ENCODE measurements at regions not wholly inside any gene's neighbourhood (a gene's known extent, or its start where the extent isn't known, plus 50 kb on each side); places are given as distances from the start of the nearest gene placed in this dataset.

- no peak overlapping the region for H3K9ac ChIP-seq (ENCODE audit: low read length in 5 of 5)
- no peaks in the 10 kb centered on the region for H3K36me3 ChIP-seq (ENCODE audit: control insufficient read depth in 5 of 5, insufficient read depth in 5 of 5, low read length in 5 of 5)
- no peaks in the 10 kb centered on the region for H3K27me3 ChIP-seq (ENCODE audit: control insufficient read depth in 5 of 5, insufficient read depth in 4 of 5, low read length in 5 of 5)
- no peak overlapping the region for H3K4me3 ChIP-seq (ENCODE audit: low read depth in 1 of 5, low read length in 5 of 5)
- peaks cover 0 to 23% (median 0%) of the 10 kb centered on the region in 5 donors for H3K4me1 ChIP-seq (ENCODE audit: control insufficient read depth in 5 of 5, insufficient read depth in 5 of 5, low read length in 5 of 5)
- H3K9me3 ChIP-seq (ENCODE audit: control insufficient read depth in 5 of 5, low read length in 5 of 5) = no peaks in the 10 kb centered on the region
- H3K27ac ChIP-seq (ENCODE audit: low read depth, low read length) = no peak overlapping the region
Measured at GRCh38 chr6:16852671-16853070, 91.4 kb upstream of the ATXN1 start.

- H3K4me1 ChIP-seq (ENCODE audit: control insufficient read depth in 5 of 5, insufficient read depth in 5 of 5, low read length in 5 of 5) = peaks cover 0 to 23% (median 0%) of the 10 kb centered on the region in 5 donors
- no peaks in the 10 kb centered on the region for H3K36me3 ChIP-seq (ENCODE audit: control insufficient read depth in 5 of 5, insufficient read depth in 5 of 5, low read length in 5 of 5)
- no peak overlapping the region for H3K4me3 ChIP-seq (ENCODE audit: low read depth in 1 of 5, low read length in 5 of 5)
- H3K27me3 ChIP-seq (ENCODE audit: control insufficient read depth in 5 of 5, insufficient read depth in 4 of 5, low read length in 5 of 5) = no peaks in the 10 kb centered on the region
- H3K9ac ChIP-seq (ENCODE audit: low read length in 5 of 5) = no peak overlapping the region
- no peaks in the 10 kb centered on the region for H3K9me3 ChIP-seq (ENCODE audit: control insufficient read depth in 5 of 5, low read length in 5 of 5)
- H3K27ac ChIP-seq (ENCODE audit: low read depth, low read length) = no peak overlapping the region
Measured at GRCh38 chr6:16851758-16852157, 90.5 kb upstream of the ATXN1 start.

- H3K36me3 ChIP-seq (ENCODE audit: control insufficient read depth in 5 of 5, insufficient read depth in 5 of 5, low read length in 5 of 5) = no peaks in the 10 kb centered on the region
- no peaks in the 10 kb centered on the region for H3K27me3 ChIP-seq (ENCODE audit: control insufficient read depth in 5 of 5, insufficient read depth in 4 of 5, low read length in 5 of 5)
- H3K27ac ChIP-seq (ENCODE audit: low read depth, low read length) = no peak overlapping the region
Measured at GRCh38 chr6:16851044-16851540, 89.8 kb upstream of the ATXN1 start.

GRCh38 chr6:16850681-16851026 is 89.4 kb upstream of the ATXN1 start:
- Histone ChIP-seq H3K27me3 (ENCODE audit: control insufficient read depth in 5 of 5, insufficient read depth in 4 of 5, low read length in 5 of 5) (no peaks in the 10 kb centered on the region), H3K27ac (ENCODE audit: low read depth, low read length) (no peak overlapping the region), H3K9ac (ENCODE audit: low read length in 5 of 5) (no peak overlapping the region), H3K4me1 (ENCODE audit: control insufficient read depth in 5 of 5, insufficient read depth in 5 of 5, low read length in 5 of 5) (peaks cover 0 to 18% (median 0%) of the 10 kb centered on the region in 5 donors), H3K4me3 (ENCODE audit: low read depth in 1 of 5, low read length in 5 of 5) (no peak overlapping the region), H3K9me3 (ENCODE audit: control insufficient read depth in 5 of 5, low read length in 5 of 5) (no peaks in the 10 kb centered on the region), H3K36me3 (ENCODE audit: control insufficient read depth in 5 of 5, insufficient read depth in 5 of 5, low read length in 5 of 5) (no peaks in the 10 kb centered on the region)

More at GRCh38 chr6:16851044-16851540, 89.8 kb upstream of the ATXN1 start:
- H3K9me3 ChIP-seq (ENCODE audit: control insufficient read depth in 5 of 5, low read length in 5 of 5) = no peaks in the 10 kb centered on the region
- no peak overlapping the region for H3K4me3 ChIP-seq (ENCODE audit: low read depth in 1 of 5, low read length in 5 of 5)
- H3K9ac ChIP-seq (ENCODE audit: low read length in 5 of 5) = no peak overlapping the region
- peaks cover 0 to 21% (median 0%) of the 10 kb centered on the region in 5 donors for H3K4me1 ChIP-seq (ENCODE audit: control insufficient read depth in 5 of 5, insufficient read depth in 5 of 5, low read length in 5 of 5)

GRCh38 chr6:16849988-16850680 is 88.9 kb upstream of the ATXN1 start:
- Histone ChIP-seq H3K9ac (ENCODE audit: low read length in 5 of 5) (no peak overlapping the region), H3K27ac (ENCODE audit: low read depth, low read length) (no peak overlapping the region), H3K4me3 (ENCODE audit: low read depth in 1 of 5, low read length in 5 of 5) (no peak overlapping the region), H3K9me3 (ENCODE audit: control insufficient read depth in 5 of 5, low read length in 5 of 5) (no peaks in the 10 kb centered on the region), H3K36me3 (ENCODE audit: control insufficient read depth in 5 of 5, insufficient read depth in 5 of 5, low read length in 5 of 5) (no peaks in the 10 kb centered on the region), H3K27me3 (ENCODE audit: control insufficient read depth in 5 of 5, insufficient read depth in 4 of 5, low read length in 5 of 5) (no peaks in the 10 kb centered on the region), H3K4me1 (ENCODE audit: control insufficient read depth in 5 of 5, insufficient read depth in 5 of 5, low read length in 5 of 5) (peaks cover 0 to 18% (median 0%) of the 10 kb centered on the region in 5 donors)

GRCh38 chr6:16849280-16849987 is 88.2 kb upstream of the ATXN1 start:
- Histone ChIP-seq H3K4me1 (ENCODE audit: control insufficient read depth in 5 of 5, insufficient read depth in 5 of 5, low read length in 5 of 5) (peaks cover 0 to 18% (median 0%) of the 10 kb centered on the region in 5 donors), H3K4me3 (ENCODE audit: low read depth in 1 of 5, low read length in 5 of 5) (no peak overlapping the region), H3K27ac (ENCODE audit: low read depth, low read length) (no peak overlapping the region), H3K27me3 (ENCODE audit: control insufficient read depth in 5 of 5, insufficient read depth in 4 of 5, low read length in 5 of 5) (no peaks in the 10 kb centered on the region), H3K36me3 (ENCODE audit: control insufficient read depth in 5 of 5, insufficient read depth in 5 of 5, low read length in 5 of 5) (no peaks in the 10 kb centered on the region), H3K9me3 (ENCODE audit: control insufficient read depth in 5 of 5, low read length in 5 of 5) (no peaks in the 10 kb centered on the region), H3K9ac (ENCODE audit: low read length in 5 of 5) (no peak overlapping the region)

- Histone ChIP-seq H3K4me3 (ENCODE audit: low read depth in 1 of 5, low read length in 5 of 5) (no peak overlapping the region), H3K4me1 (ENCODE audit: control insufficient read depth in 5 of 5, insufficient read depth in 5 of 5, low read length in 5 of 5) (peaks cover 0 to 14% (median 0%) of the 10 kb centered on the region in 5 donors)
Measured at GRCh38 chr6:16846399-16846778, 85.1 kb upstream of the ATXN1 start.

GRCh38 chr6:16844183-16844582 is 82.9 kb upstream of the ATXN1 start:
- no peaks in the 10 kb centered on the region for H3K36me3 ChIP-seq (ENCODE audit: control insufficient read depth in 5 of 5, insufficient read depth in 5 of 5, low read length in 5 of 5)
- no peak overlapping the region for H3K27ac ChIP-seq (ENCODE audit: low read depth, low read length)
- H3K9me3 ChIP-seq (ENCODE audit: control insufficient read depth in 5 of 5, low read length in 5 of 5) = no peaks in the 10 kb centered on the region
- no peak overlapping the region for H3K9ac ChIP-seq (ENCODE audit: low read length in 5 of 5)
- peaks cover 0 to 4% (median 0%) of the 10 kb centered on the region in 5 donors for H3K27me3 ChIP-seq (ENCODE audit: control insufficient read depth in 5 of 5, insufficient read depth in 4 of 5, low read length in 5 of 5)
- H3K4me3 ChIP-seq (ENCODE audit: low read depth in 1 of 5, low read length in 5 of 5) = no peak overlapping the region
- H3K4me1 ChIP-seq (ENCODE audit: control insufficient read depth in 5 of 5, insufficient read depth in 5 of 5, low read length in 5 of 5) = no peaks in the 10 kb centered on the region

More at GRCh38 chr6:16846399-16846778, 85.1 kb upstream of the ATXN1 start:
- no peaks in the 10 kb centered on the region for H3K9me3 ChIP-seq (ENCODE audit: control insufficient read depth in 5 of 5, low read length in 5 of 5)
- H3K27ac ChIP-seq (ENCODE audit: low read depth, low read length) = no peak overlapping the region
- H3K27me3 ChIP-seq (ENCODE audit: control insufficient read depth in 5 of 5, insufficient read depth in 4 of 5, low read length in 5 of 5) = no peaks in the 10 kb centered on the region
- H3K9ac ChIP-seq (ENCODE audit: low read length in 5 of 5) = no peak overlapping the region
- no peaks in the 10 kb centered on the region for H3K36me3 ChIP-seq (ENCODE audit: control insufficient read depth in 5 of 5, insufficient read depth in 5 of 5, low read length in 5 of 5)

GRCh38 chr6:16842676-16843075 is 81.4 kb upstream of the ATXN1 start:
- no peak overlapping the region for H3K9ac ChIP-seq (ENCODE audit: low read length in 5 of 5)
- no peak overlapping the region for H3K27ac ChIP-seq (ENCODE audit: low read depth, low read length)
- H3K4me3 ChIP-seq (ENCODE audit: low read depth in 1 of 5, low read length in 5 of 5) = no peak overlapping the region
- no peaks in the 10 kb centered on the region for H3K36me3 ChIP-seq (ENCODE audit: control insufficient read depth in 5 of 5, insufficient read depth in 5 of 5, low read length in 5 of 5)
- H3K27me3 ChIP-seq (ENCODE audit: control insufficient read depth in 5 of 5, insufficient read depth in 4 of 5, low read length in 5 of 5) = peaks cover 0 to 4% (median 0%) of the 10 kb centered on the region in 5 donors
- no peaks in the 10 kb centered on the region for H3K4me1 ChIP-seq (ENCODE audit: control insufficient read depth in 5 of 5, insufficient read depth in 5 of 5, low read length in 5 of 5)
- no peaks in the 10 kb centered on the region for H3K9me3 ChIP-seq (ENCODE audit: control insufficient read depth in 5 of 5, low read length in 5 of 5)

- Histone ChIP-seq H3K9me3 (ENCODE audit: control insufficient read depth in 5 of 5, low read length in 5 of 5) (no peaks in the 10 kb centered on the region), H3K4me1 (ENCODE audit: control insufficient read depth in 5 of 5, insufficient read depth in 5 of 5, low read length in 5 of 5) (peaks cover 0 to 9% (median 6%) of the 10 kb centered on the region in 5 donors), H3K27ac (ENCODE audit: low read depth, low read length) (no peak overlapping the region), H3K27me3 (ENCODE audit: control insufficient read depth in 5 of 5, insufficient read depth in 4 of 5, low read length in 5 of 5) (peaks cover 0 to 4% (median 0%) of the 10 kb centered on the region in 5 donors), H3K4me3 (ENCODE audit: low read depth in 1 of 5, low read length in 5 of 5) (no peak overlapping the region), H3K36me3 (ENCODE audit: control insufficient read depth in 5 of 5, insufficient read depth in 5 of 5, low read length in 5 of 5) (no peaks in the 10 kb centered on the region), H3K9ac (ENCODE audit: low read length in 5 of 5) (no peak overlapping the region)
Measured at GRCh38 chr6:16841241-16841640, 80.0 kb upstream of the ATXN1 start.

Data from subcutaneous abdominal adipose tissue (tissue), 5 donors.